Memory B cell (primary cell): ENCODE measurements at regions not wholly inside any gene's neighbourhood (a gene's known extent, or its start where the extent isn't known, plus 50 kb on each side); places are given as distances from the start of the nearest gene placed in this dataset.

ENCODE experiments used
- ATAC-seq: fragments of 150-1000 bp; cut with Tn5 transposase; 2 replicates; pipeline ENCODE4 v1.10.0; 2021; ENCODE audit warnings: low read depth, mild to moderate bottlenecking, moderate library complexity
- DNase-seq, 2 donors: peaks; one replicate each; pipeline ENCODE4 v3.0.0; 2022; ENCODE audit warnings: low spot score in 2 of 2
- H3K27ac Mint-ChIP-seq: one replicate; pipeline ENCODE4 v1.8.0; 2022; ENCODE audit warnings: mild to moderate bottlenecking, moderate library complexity, mixed read lengths
- H3K27me3 Mint-ChIP-seq: one replicate; pipeline ENCODE4 v1.8.0; 2022; ENCODE audit warnings: mixed read lengths
- H3K36me3 Mint-ChIP-seq: one replicate; pipeline ENCODE4 v1.8.0; 2022; ENCODE audit warnings: mild to moderate bottlenecking, mixed read lengths
- H3K4me1 Mint-ChIP-seq: one replicate; pipeline ENCODE4 v1.8.0; 2022; ENCODE audit warnings: mixed read lengths
- H3K4me3 Mint-ChIP-seq: one replicate; pipeline ENCODE4 v1.8.0; 2022; ENCODE audit warnings: mild to moderate bottlenecking, moderate library complexity, mixed read lengths
- H3K9me3 Mint-ChIP-seq: one replicate; pipeline ENCODE4 v1.8.0; 2022; ENCODE audit warnings: mixed read lengths

DNA sequence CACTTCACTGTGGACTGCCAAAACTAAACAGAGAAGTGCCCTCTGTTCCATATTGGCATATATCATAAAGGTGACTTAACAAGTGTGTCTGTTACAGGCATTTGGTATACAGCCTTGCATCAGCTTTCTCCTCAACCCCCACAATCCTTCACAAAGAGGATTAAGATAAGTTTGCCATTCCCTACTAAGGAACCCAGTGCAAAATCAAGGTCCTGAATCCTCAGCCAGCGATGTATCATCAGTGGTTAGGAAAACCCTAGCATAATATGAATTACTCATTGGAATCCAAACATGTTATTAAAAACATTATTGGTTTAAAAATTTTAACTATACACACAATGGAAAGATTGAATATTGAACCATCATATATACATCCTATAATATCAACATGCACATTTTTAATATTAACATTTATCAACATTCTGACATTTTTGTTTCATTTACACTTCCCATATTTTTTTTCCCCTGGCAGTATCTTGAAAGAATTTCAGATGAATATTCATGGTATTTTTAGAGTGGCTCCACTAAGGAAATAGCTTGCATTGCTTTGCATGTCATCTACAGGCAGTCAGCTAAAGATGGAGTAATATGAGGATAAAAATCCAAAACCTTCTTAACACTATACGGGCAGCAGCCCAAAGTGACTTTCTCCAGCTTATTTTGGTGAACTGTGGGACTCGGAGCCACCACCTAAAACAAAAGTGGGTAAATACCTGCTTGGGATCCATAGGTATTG is 215.6 kb upstream of the CHRM2 start:
- no peaks in the 10 kb centered on the region for H3K27me3 Mint-ChIP-seq
- ATAC-seq (no peak), DNase-seq (no peak)
- no peak overlapping the region for H3K4me3 Mint-ChIP-seq
- H3K4me1 Mint-ChIP-seq = no peaks in the 10 kb centered on the region
- H3K9me3 Mint-ChIP-seq = peaks cover 6% of the 10 kb centered on the region
- no peak overlapping the region for H3K27ac Mint-ChIP-seq
- H3K36me3 Mint-ChIP-seq = no peaks in the 10 kb centered on the region

- Mint-ChIP-seq H3K9me3 (peaks cover 1% of the 10 kb centered on the region), H3K4me1 (no peaks in the 10 kb centered on the region), H3K36me3 (no peaks in the 10 kb centered on the region), H3K27ac (no peak overlapping the region), H3K4me3 (no peak overlapping the region), H3K27me3 (peaks cover 1% of the 10 kb centered on the region)
- ATAC-seq (no peak), DNase-seq (no peak)
Measured at GRCh38 chr7:136640977-136641376, 227.5 kb upstream of the CHRM2 start.

DNA sequence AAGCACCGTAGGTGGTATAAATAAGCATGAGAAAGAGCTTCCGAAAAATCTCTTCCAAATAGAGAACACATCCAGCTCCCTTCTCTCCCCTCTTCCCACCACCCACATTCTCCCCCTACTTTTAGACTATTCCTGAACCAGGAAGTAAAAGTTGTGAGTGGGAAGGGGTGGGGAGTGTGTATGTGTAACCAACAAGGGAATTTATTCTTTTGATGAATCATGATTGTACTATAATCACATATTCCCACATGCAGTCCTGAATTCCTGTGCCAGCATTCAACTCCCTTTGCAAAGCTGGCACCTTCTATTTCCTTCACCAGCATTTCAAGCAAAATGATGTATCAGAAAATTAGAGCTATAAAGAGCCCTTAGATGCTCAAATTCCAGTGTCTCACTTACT is 230.6 kb upstream of the CHRM2 start:
- Mint-ChIP-seq H3K36me3 (no peaks in the 10 kb centered on the region), H3K27me3 (peaks cover 1% of the 10 kb centered on the region), H3K4me1 (no peaks in the 10 kb centered on the region), H3K9me3 (peaks cover 1% of the 10 kb centered on the region), H3K4me3 (no peak overlapping the region), H3K27ac (no peak overlapping the region)
- ATAC-seq = no peak
- DNase-seq = no peak

GRCh38 chr7:136635751-136636150 is 232.7 kb upstream of the CHRM2 start:
- Mint-ChIP-seq H3K27ac (no peak overlapping the region), H3K36me3 (no peaks in the 10 kb centered on the region), H3K4me1 (no peaks in the 10 kb centered on the region)

DNA sequence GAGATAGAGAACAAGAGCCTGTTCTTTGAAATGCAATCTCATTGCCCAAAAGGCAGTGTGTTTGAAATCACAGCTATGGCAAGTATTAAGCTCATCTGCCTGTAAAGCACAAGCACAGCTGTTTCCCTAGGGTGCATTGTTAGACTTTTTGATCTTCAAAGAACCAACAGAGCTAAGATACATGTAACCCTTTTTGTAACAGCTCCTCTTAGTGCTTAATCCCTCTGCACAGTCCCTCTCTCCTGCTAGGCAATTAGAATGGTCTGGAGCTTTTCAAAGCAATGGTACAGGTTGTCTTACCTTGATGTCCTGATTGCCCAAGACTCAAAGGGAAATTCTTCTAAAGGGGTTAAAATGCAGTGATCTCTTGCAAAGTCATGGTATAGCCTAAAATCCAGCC is 249.6 kb upstream of the CHRM2 start:
- no peak for ATAC-seq
- Mint-ChIP-seq H3K27ac (no peak overlapping the region), H3K36me3 (no peaks in the 10 kb centered on the region), H3K4me3 (no peak overlapping the region), H3K27me3 (no peaks in the 10 kb centered on the region), H3K9me3 (peaks cover 3% of the 10 kb centered on the region), H3K4me1 (no peaks in the 10 kb centered on the region)
- no peak for DNase-seq

More at GRCh38 chr7:136635751-136636150, 232.7 kb upstream of the CHRM2 start:
- ATAC-seq (no peak), DNase-seq (no peak)
- Mint-ChIP-seq H3K9me3 (peaks cover 4% of the 10 kb centered on the region), H3K4me3 (no peak overlapping the region), H3K27me3 (peaks cover 1% of the 10 kb centered on the region)

GRCh38 chr7:136617176-136617575 is 251.3 kb upstream of the CHRM2 start:
- no peaks in the 10 kb centered on the region for H3K36me3 Mint-ChIP-seq
- no peaks in the 10 kb centered on the region for H3K4me1 Mint-ChIP-seq
- H3K9me3 Mint-ChIP-seq = peaks cover 5% of the 10 kb centered on the region
- no peak overlapping the region for H3K27ac Mint-ChIP-seq
- no peaks in the 10 kb centered on the region for H3K27me3 Mint-ChIP-seq
- no peak overlapping the region for H3K4me3 Mint-ChIP-seq
- DNase-seq (no peak), ATAC-seq (no peak)

- no peak overlapping the region for H3K27ac Mint-ChIP-seq
- no peaks in the 10 kb centered on the region for H3K4me1 Mint-ChIP-seq
- no peak for DNase-seq
- H3K36me3 Mint-ChIP-seq = no peaks in the 10 kb centered on the region
- H3K27me3 Mint-ChIP-seq = no peaks in the 10 kb centered on the region
- no peak for ATAC-seq
- peaks cover 11% of the 10 kb centered on the region for H3K9me3 Mint-ChIP-seq
- no peak overlapping the region for H3K4me3 Mint-ChIP-seq
Measured at GRCh38 chr7:136605532-136606329, 262.7 kb upstream of the CHRM2 start.

DNA sequence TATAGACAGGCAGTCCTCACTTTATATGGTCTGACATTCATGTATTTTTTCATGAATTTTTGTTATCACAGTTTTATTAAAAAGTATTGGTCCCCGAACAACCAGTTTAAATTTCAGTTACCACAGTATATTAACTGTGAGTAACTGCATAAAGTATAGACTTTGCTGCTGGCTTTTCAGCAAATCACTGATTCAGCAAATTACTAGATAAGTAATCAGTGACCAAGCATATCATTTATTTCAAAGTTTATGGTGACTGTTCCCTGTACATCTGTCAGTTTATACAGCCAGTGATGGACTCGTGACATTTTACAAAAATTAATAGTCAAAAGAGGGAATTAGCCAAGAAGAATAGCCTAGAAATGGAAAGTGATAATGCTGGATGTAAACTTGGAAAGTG is 266.7 kb upstream of the CHRM2 start:
- DNase-seq (no peak), ATAC-seq (no peak)
- H3K4me3 Mint-ChIP-seq = no peak overlapping the region
- no peaks in the 10 kb centered on the region for H3K36me3 Mint-ChIP-seq
- peaks cover 14% of the 10 kb centered on the region for H3K9me3 Mint-ChIP-seq
- no peaks in the 10 kb centered on the region for H3K27me3 Mint-ChIP-seq
- H3K4me1 Mint-ChIP-seq = no peaks in the 10 kb centered on the region
- H3K27ac Mint-ChIP-seq = no peak overlapping the region

DNA sequence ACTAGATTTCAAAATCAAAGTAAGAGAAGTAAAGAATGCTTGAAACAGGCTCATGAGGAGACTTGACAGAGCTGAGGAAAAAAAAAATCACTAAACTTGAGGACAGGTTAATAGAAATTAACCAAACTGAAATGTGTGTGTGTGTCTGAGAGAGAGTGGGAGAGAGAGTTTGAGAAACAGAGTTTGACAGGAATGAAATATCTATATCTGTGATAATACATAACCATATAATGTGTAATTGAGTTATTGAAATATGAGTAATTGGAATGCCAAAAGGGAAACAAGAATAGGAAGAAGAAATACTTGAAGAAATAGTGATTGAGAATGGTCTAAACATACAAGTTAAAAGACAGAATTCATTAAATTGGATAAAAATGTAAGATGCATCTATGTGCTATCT is 268.0 kb upstream of the CHRM2 start:
- Mint-ChIP-seq H3K36me3 (no peaks in the 10 kb centered on the region), H3K27ac (no peak overlapping the region), H3K4me1 (no peaks in the 10 kb centered on the region), H3K4me3 (no peak overlapping the region), H3K27me3 (no peaks in the 10 kb centered on the region), H3K9me3 (peaks cover 14% of the 10 kb centered on the region)
- ATAC-seq (no peak), DNase-seq (no peak)

GRCh38 chr7:136594739-136595144 is 273.7 kb upstream of the CHRM2 start:
- DNase-seq (no peak), ATAC-seq (no peak)
- Mint-ChIP-seq H3K27ac (no peak overlapping the region), H3K27me3 (no peaks in the 10 kb centered on the region), H3K4me1 (no peaks in the 10 kb centered on the region), H3K36me3 (no peaks in the 10 kb centered on the region), H3K4me3 (no peak overlapping the region), H3K9me3 (peaks cover 4% of the 10 kb centered on the region)

GRCh38 chr7:136588216-136588615 is 280.2 kb upstream of the CHRM2 start:
- H3K4me1 Mint-ChIP-seq = no peaks in the 10 kb centered on the region
- H3K27ac Mint-ChIP-seq = no peak overlapping the region

GRCh38 chr7:136585954-136586670 is 282.3 kb upstream of the CHRM2 start:
- Mint-ChIP-seq H3K9me3 (peaks cover 2% of the 10 kb centered on the region), H3K4me1 (no peaks in the 10 kb centered on the region), H3K36me3 (no peaks in the 10 kb centered on the region)

More at GRCh38 chr7:136588216-136588615, 280.2 kb upstream of the CHRM2 start:
- no peak for ATAC-seq
- Mint-ChIP-seq H3K9me3 (peaks cover 2% of the 10 kb centered on the region), H3K27me3 (no peaks in the 10 kb centered on the region), H3K4me3 (no peak overlapping the region), H3K36me3 (no peaks in the 10 kb centered on the region)
- no peak for DNase-seq

DNA sequence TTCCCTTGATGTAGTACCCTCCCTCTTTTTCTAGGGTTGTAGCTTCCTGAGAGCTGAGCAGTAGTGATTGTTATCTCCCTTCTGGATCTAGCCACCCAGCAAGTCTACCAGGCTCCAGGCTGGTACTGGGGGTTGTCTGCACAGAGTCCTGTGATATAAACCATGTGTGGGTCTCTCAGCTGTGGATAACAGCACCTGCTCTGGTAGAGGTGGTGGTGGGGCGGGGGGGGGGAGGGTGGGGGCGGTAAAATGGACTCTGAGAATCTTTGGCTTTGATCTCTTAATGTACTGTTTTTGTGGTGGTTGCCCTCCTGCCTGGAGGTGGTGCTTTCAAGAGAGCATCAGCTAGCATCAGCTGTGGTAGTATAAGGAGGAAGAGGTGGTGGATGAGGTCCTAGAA is 302.0 kb upstream of the CHRM2 start:
- Mint-ChIP-seq H3K4me3 (no peak overlapping the region), H3K27ac (no peak overlapping the region), H3K9me3 (peaks cover 19% of the 10 kb centered on the region), H3K27me3 (no peaks in the 10 kb centered on the region), H3K4me1 (no peaks in the 10 kb centered on the region), H3K36me3 (no peaks in the 10 kb centered on the region)
- DNase-seq (no peak), ATAC-seq (no peak)

More at GRCh38 chr7:136585954-136586670, 282.3 kb upstream of the CHRM2 start:
- Mint-ChIP-seq H3K4me3 (no peak overlapping the region), H3K27me3 (no peaks in the 10 kb centered on the region), H3K27ac (no peak overlapping the region)
- ATAC-seq = no peak
- no peak for DNase-seq

DNA sequence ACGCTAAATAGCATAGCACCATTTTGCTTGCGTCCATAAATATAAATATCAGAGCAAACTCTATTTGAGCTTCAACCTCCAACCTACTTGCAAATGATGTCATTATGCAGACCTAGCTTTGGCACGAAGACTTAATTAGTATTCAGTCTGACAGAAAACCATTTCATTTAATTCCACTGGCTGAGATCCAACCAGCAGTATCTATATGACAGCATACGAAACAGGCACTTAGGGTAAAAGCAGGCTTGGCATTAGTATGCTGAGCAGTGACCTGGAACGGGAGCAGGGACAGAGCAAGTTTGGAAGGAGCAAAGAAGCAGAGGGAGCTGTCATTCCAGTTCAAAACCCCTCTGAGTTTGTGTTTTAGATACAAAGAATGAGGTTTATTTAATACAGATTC is 312.5 kb upstream of the CHRM2 start:
- no peak overlapping the region for H3K27ac Mint-ChIP-seq
- H3K4me1 Mint-ChIP-seq = no peaks in the 10 kb centered on the region
- no peak overlapping the region for H3K4me3 Mint-ChIP-seq
- ATAC-seq (no peak), DNase-seq (no peak)
- H3K27me3 Mint-ChIP-seq = no peaks in the 10 kb centered on the region
- no peaks in the 10 kb centered on the region for H3K36me3 Mint-ChIP-seq
- peaks cover 3% of the 10 kb centered on the region for H3K9me3 Mint-ChIP-seq
